Ovary (tissue), 7 donors: ENCODE measurements at regions not wholly inside any gene's neighbourhood (a gene's known extent, or its start where the extent isn't known, plus 50 kb on each side); places are given as distances from the start of the nearest gene placed in this dataset.

Experiments
- DNase-seq, 5 donors: peaks; one replicate each; pipeline ENCODE4 v3.0.0-alpha.2; 2019 to 2020
- H3K27ac ChIP-seq, 2 donors: fragments of 200-600 bp; one replicate each; pipeline versions ENCODE4 v1.5.1 to v1.8.0; 2019 to 2022
- H3K27me3 ChIP-seq: fragments of 200-600 bp; one replicate; pipeline ENCODE4 v1.8.0; 2022
- H3K36me3 ChIP-seq: fragments of 200-600 bp; sonication (generic); one replicate; pipeline ENCODE4 v1.5.1; 2019
- H3K4me1 ChIP-seq: one replicate; pipeline ENCODE4 v1.8.1; 2013; ENCODE audit warnings: mild to moderate bottlenecking, moderate library complexity; ENCODE audit not compliant: insufficient read depth
- H3K4me3 ChIP-seq: fragments of 200-600 bp; sonication (generic); one replicate; pipeline ENCODE4 v1.5.1; 2017
- H3K9me3 ChIP-seq, 2 donors: fragments of 200-600 bp in 1 of 2; sonication (generic) in 1 of 2; one replicate each; pipeline versions ENCODE4 v1.5.1 to v1.8.1; 2013 to 2019; ENCODE audit warnings: mild to moderate bottlenecking in 1 of 2, moderate library complexity in 1 of 2
- EP300 ChIP-seq: sonication (generic); formaldehyde crosslinking; IDR thresholded peaks from one replicate; pipeline ENCODE4 v1.6.1; 2017; ENCODE audit warnings: antibody characterized with exemption
- POLR2A ChIP-seq: fragments of 450-650 bp; IDR thresholded peaks from one replicate; pipeline ENCODE4 v1.6.1; 2017; ENCODE audit warnings: antibody characterized with exemption, mild to moderate bottlenecking, moderate library complexity
- WGBS, 3 donors: extraction: QIAGEN DNeasy Blood & Tissue Kit in 1 of 3; methylation state at CpG; one replicate each; pipeline versions ENCODE4 v1.1.5 to v1.1.7; 2013 to 2017; 5-methylcytosine and 5-hydroxymethylcytosine counted together
- intact Hi-C, 4 donors: fragments of 100-400 bp; cut with DNase I; formaldehyde crosslinking; loops; one replicate each; pipeline versions ENCODE4 v1.11.0 to v1.15.1; 2022 to 2023
- TF ChIP-seq, protein P1 (sequence below), 3 donors: fragments of 450-650 bp in 2 of 3; fragments of 200-600 bp in 1 of 3; IDR thresholded peaks; one replicate each; pipeline versions ENCODE4 v1.5.1 to v1.8.0; 2016 to 2022; ENCODE audit warnings: antibody characterized with exemption in 3 of 3, mild to moderate bottlenecking in 1 of 3
- donor health status: DM: no; HTN: no; CAD: no; lungs with moderate emphysema.
- donor health status: DM: no; HTN: no; CAD: no.
- donor health status: Bipolar disorder and iron deficiency.
- donor health status: DM: no; HTN: no; CAD: no.
- donor health status: DM: yes; HTN: yes; CAD: no.

DNA sequence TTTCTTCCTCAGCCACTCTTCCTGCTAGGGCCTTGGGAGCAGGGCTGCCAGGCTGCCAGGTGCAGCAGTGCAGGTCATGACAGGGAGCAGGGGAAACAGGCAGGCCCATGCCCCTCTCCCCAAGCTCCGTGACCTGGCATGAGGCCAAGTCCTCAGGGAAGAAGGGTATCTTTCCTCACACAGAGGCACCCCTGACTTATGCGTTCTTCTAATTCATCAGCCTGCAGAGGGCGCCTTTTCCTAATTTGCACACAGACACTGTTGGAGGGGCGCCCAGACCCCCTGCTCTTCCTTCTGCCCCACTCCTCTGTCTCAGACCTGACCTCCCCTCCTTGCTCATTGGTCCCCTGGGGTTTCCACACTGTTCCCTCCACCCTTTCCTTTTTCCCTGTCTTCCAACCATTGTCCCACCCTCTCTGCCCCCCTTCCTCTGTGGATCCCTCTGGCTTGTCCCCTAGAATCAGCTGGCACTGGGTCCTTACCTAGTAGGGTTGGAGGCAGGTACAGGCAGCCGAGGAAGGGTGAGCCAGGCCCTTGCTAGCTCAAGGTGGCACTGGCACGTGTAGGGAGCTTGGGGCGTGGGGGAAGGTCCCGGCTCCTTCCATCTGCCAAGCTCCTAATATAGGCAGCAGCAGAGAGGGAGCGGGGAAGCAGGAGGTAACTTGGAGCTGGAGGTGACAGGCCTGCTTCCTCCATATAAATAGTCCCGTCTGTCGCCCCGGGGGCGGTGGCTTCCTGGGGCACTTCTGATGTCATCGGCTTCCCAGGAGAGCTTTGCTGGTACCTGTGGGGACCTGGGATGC, 154.9 kb upstream of the MLN start:
- WGBS, 3 donors = 52 to 57% (median 54%) methylated on average over 14 of the region's 14 CpGs
- H3K27me3 ChIP-seq = no peaks in the 10 kb centered on the region
- no peaks in the 10 kb centered on the region for H3K36me3 ChIP-seq
- no peaks in the 10 kb centered on the region for H3K9me3 ChIP-seq
- no peak for DNase-seq
- H3K4me1 ChIP-seq = no peaks in the 10 kb centered on the region
- intact Hi-C loops = no loop called here
- H3K27ac ChIP-seq = no peak overlapping the region
- no peak overlapping the region for H3K4me3 ChIP-seq
- TF ChIP-seq POLR2A = no peak
- TF ChIP-seq EP300 = no peak
- TF ChIP-seq, protein P1, sequence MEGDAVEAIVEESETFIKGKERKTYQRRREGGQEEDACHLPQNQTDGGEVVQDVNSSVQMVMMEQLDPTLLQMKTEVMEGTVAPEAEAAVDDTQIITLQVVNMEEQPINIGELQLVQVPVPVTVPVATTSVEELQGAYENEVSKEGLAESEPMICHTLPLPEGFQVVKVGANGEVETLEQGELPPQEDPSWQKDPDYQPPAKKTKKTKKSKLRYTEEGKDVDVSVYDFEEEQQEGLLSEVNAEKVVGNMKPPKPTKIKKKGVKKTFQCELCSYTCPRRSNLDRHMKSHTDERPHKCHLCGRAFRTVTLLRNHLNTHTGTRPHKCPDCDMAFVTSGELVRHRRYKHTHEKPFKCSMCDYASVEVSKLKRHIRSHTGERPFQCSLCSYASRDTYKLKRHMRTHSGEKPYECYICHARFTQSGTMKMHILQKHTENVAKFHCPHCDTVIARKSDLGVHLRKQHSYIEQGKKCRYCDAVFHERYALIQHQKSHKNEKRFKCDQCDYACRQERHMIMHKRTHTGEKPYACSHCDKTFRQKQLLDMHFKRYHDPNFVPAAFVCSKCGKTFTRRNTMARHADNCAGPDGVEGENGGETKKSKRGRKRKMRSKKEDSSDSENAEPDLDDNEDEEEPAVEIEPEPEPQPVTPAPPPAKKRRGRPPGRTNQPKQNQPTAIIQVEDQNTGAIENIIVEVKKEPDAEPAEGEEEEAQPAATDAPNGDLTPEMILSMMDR (IDR thresholded peaks at IDR 0.05) = no peak

DNA sequence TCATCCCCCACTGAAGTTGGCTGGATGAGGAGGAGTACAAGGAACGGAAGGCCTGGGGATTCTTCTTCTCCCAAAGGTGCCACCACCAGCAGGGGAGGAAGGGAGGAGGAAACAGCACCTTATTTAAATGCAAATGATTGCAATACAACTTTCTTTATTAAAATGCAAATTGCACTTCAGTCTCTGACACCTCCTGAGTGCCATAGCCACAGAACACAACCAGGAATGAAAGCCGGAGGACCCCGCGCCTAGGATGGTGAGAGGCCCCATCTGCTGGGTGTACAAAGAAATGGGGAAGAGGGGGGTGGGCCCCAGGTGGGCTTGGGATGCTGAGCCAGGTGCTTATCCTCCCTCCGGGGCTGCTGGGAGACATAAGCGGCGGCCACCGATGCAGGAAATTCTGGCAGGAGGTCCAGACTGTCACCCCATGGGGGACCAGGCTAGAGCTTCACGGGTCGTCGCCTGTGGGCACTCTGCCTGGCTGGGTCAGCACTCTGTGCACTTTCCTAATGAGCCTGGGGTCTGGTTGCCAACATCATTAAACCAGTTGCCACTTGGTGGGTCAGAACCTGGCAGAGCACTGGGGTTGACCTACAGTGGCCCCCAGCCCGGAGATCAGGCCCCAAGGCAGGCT, 154.2 kb upstream of the MLN start:
- H3K4me1 ChIP-seq = no peaks in the 10 kb centered on the region
- TF ChIP-seq, protein P1 (IDR thresholded peaks at IDR 0.05) = no peak
- TF ChIP-seq EP300 (no peak), POLR2A (no peak)
- no peak overlapping the region for H3K27ac ChIP-seq

DNA sequence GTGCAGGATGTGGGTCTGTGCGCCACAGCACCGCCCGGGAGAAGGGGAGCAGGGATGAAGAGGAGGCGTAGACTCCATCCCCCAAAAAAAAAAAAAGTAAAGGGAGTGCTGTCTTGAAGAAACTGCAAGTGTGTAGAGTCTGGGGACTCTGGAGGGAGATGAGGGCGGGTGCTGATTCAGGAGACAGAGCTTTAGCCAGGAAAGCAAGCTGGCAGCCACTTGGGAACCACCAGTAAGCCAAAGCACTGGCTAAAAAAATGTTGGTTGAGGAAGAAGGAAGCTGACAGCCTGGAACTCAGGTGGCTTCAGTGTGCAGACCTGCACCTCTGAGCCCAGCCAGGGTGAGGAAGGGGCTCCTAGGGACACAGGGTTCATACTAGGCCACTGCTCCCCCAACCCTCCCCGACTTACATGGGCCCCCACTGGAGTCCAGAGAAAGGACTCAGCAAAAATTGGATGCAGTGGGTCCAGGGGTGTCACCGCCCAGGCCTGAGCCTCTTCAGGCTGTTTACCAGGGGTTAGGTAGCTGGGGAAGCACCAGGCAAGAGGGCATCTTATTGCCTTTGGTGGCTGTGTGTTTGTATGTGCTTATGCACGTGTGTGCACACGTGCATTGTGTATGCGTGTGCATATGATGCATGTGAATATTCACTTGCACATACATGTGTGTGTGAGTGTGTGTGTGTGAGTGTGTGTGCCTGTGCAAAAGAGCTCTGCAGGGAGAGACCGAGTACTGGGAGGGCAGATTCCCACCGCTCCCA, 153.5 kb upstream of the MLN start:
- no peak for DNase-seq
- intact Hi-C loops = no loop called here

More for the DNA sequence above, 154.2 kb upstream of the MLN start:
- H3K4me3 ChIP-seq = no peak overlapping the region
- intact Hi-C loops = no loop called here
- no peaks in the 10 kb centered on the region for H3K9me3 ChIP-seq
- no peaks in the 10 kb centered on the region for H3K36me3 ChIP-seq
- no peaks in the 10 kb centered on the region for H3K27me3 ChIP-seq
- 61 to 73% (median 62%) methylated on average over 11 to 12 of the region's 12 CpGs for WGBS, 3 donors
- no peak for DNase-seq

DNA sequence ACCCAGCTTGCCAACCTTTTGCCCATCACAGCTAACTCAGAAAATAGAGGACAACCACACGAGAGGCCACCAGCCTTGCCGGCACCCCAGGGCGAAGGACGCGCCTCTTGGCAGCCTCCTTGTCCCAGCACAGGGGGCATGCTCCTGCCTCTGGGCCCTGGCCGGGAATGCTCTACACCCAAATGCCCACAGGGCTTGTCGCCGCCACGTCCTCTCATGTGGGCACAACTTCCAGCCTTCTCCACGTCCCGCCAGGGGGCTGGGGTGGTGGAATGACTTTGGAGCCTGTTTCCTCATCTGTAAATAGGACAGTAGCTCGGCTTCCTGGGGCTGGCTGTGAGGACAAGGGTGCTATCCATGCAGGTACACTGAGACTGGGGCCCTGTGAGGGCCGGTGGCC, 152.4 kb upstream of the MLN start:
- TF ChIP-seq EP300 (no peak), POLR2A (no peak)
- TF ChIP-seq, protein P1 (IDR thresholded peaks at IDR 0.05) = no peak
- no peaks in the 10 kb centered on the region for H3K9me3 ChIP-seq
- H3K27ac ChIP-seq = no peak overlapping the region
- H3K4me1 ChIP-seq = no peaks in the 10 kb centered on the region
- DNase-seq = no peak
- no peaks in the 10 kb centered on the region for H3K27me3 ChIP-seq
- H3K36me3 ChIP-seq = no peaks in the 10 kb centered on the region
- no peak overlapping the region for H3K4me3 ChIP-seq
- WGBS, 3 donors = 92 to 93% (median 92%) methylated on average over 13 of the region's 13 CpGs
- intact Hi-C loops = no loop called here

More for the DNA sequence above, 153.5 kb upstream of the MLN start:
- Histone ChIP-seq H3K27me3 (no peaks in the 10 kb centered on the region), H3K36me3 (no peaks in the 10 kb centered on the region), H3K9me3 (no peaks in the 10 kb centered on the region), H3K27ac (no peak overlapping the region), H3K4me1 (no peaks in the 10 kb centered on the region), H3K4me3 (no peak overlapping the region)
- 81 to 84% (median 81%) methylated on average over 12 of the region's 12 CpGs for WGBS, 3 donors
- TF ChIP-seq, protein P1 (IDR thresholded peaks at IDR 0.05) = no peak
- TF ChIP-seq EP300 = no peak
- no peak for TF ChIP-seq POLR2A
